ENCODE measurements at regions not wholly inside any gene's neighbourhood (a gene's known extent, or its start where the extent isn't known, plus 50 kb on each side); places are given as distances from the start of the nearest gene placed in this dataset.

- peaks cover 4 to 6% of the 10 kb centered on the region in 2 donors for H3K4me1 ChIP-seq (ENCODE audit: control insufficient read depth in 2 of 2, insufficient read depth in 2 of 2, low read length in 2 of 2)
- WGBS, result 67% methylated on average over 13 of the region's 13 CpGs
- H3K36me3 ChIP-seq (ENCODE audit: control insufficient read depth in 2 of 2, insufficient read depth in 2 of 2, low read length in 1 of 2), result no peaks in the 10 kb centered on the region
- H3K9me3 ChIP-seq (ENCODE audit: control insufficient read depth in 2 of 2, insufficient read depth in 1 of 2, low read length in 1 of 2), result no peaks in the 10 kb centered on the region
- H3K27ac ChIP-seq (ENCODE audit: low read depth in 1 of 2, low read length in 1 of 2), result no peak overlapping the region
- no peaks in the 10 kb centered on the region for H3K27me3 ChIP-seq (ENCODE audit: control insufficient read depth in 2 of 2, insufficient read depth in 1 of 2, low read length in 1 of 2)
- H3K4me3 ChIP-seq (ENCODE audit: low read length in 2 of 2), result peak overlapping the region; percentile 28 to 81
- DNase-seq (ENCODE audit: low read depth in 6 of 9, low spot score in 9 of 9), result peak in 4 of 9 donors; percentile 4 to 37 (median 13)
These were observed 188.1 kb upstream of the FANCL start for GRCh38 chr2:58429014-58429875.

GRCh38 chr2:58428096-58429013 is 187.2 kb upstream of the FANCL start:
- Histone ChIP-seq H3K27ac (ENCODE audit: low read depth in 1 of 2, low read length in 1 of 2) (peak overlapping the region in 1 of 2 donors; percentile 5), H3K27me3 (ENCODE audit: control insufficient read depth in 2 of 2, insufficient read depth in 1 of 2, low read length in 1 of 2) (no peaks in the 10 kb centered on the region), H3K36me3 (ENCODE audit: control insufficient read depth in 2 of 2, insufficient read depth in 2 of 2, low read length in 1 of 2) (no peaks in the 10 kb centered on the region), H3K4me3 (ENCODE audit: low read length in 2 of 2) (peak overlapping the region; percentile 69 to 81), H3K4me1 (ENCODE audit: control insufficient read depth in 2 of 2, insufficient read depth in 2 of 2, low read length in 2 of 2) (peaks cover 4 to 6% of the 10 kb centered on the region in 2 donors), H3K9me3 (ENCODE audit: control insufficient read depth in 2 of 2, insufficient read depth in 1 of 2, low read length in 1 of 2) (no peaks in the 10 kb centered on the region)
- peak in 6 of 9 donors; percentile 9 to 63 (median 38) for DNase-seq (ENCODE audit: low read depth in 6 of 9, low spot score in 9 of 9)
- under 1% methylated on average over 76 of the region's 76 CpGs for WGBS

- H3K9me3 ChIP-seq (ENCODE audit: control insufficient read depth in 2 of 2, insufficient read depth in 1 of 2, low read length in 1 of 2), result no peaks in the 10 kb centered on the region
- peak overlapping the region; percentile 69 to 81 for H3K4me3 ChIP-seq (ENCODE audit: low read length in 2 of 2)
- WGBS, result under 1% methylated on average over 28 of the region's 28 CpGs
- H3K36me3 ChIP-seq (ENCODE audit: control insufficient read depth in 2 of 2, insufficient read depth in 2 of 2, low read length in 1 of 2), result no peaks in the 10 kb centered on the region
- peaks cover 4 to 6% of the 10 kb centered on the region in 2 donors for H3K4me1 ChIP-seq (ENCODE audit: control insufficient read depth in 2 of 2, insufficient read depth in 2 of 2, low read length in 2 of 2)
- H3K27ac ChIP-seq (ENCODE audit: low read depth in 1 of 2, low read length in 1 of 2), result no peak overlapping the region
- peak in 6 of 9 donors; percentile 34 to 69 (median 38) for DNase-seq (ENCODE audit: low read depth in 6 of 9, low spot score in 9 of 9)
- H3K27me3 ChIP-seq (ENCODE audit: control insufficient read depth in 2 of 2, insufficient read depth in 1 of 2, low read length in 1 of 2), result no peaks in the 10 kb centered on the region
These were observed 186.5 kb upstream of the FANCL start for GRCh38 chr2:58427572-58428095.

- Histone ChIP-seq H3K36me3 (ENCODE audit: control insufficient read depth in 2 of 2, insufficient read depth in 2 of 2, low read length in 1 of 2) (no peaks in the 10 kb centered on the region), H3K9me3 (ENCODE audit: control insufficient read depth in 2 of 2, insufficient read depth in 1 of 2, low read length in 1 of 2) (no peaks in the 10 kb centered on the region), H3K27ac (ENCODE audit: low read depth in 1 of 2, low read length in 1 of 2) (no peak overlapping the region), H3K27me3 (ENCODE audit: control insufficient read depth in 2 of 2, insufficient read depth in 1 of 2, low read length in 1 of 2) (no peaks in the 10 kb centered on the region), H3K4me3 (ENCODE audit: low read length in 2 of 2) (no peak overlapping the region), H3K4me1 (ENCODE audit: control insufficient read depth in 2 of 2, insufficient read depth in 2 of 2, low read length in 2 of 2) (peaks cover 4 to 6% of the 10 kb centered on the region in 2 donors)
- DNase-seq (ENCODE audit: low read depth in 6 of 9, low spot score in 9 of 9), result no peak
- 98% methylated on average over 1 of the region's 1 CpG for WGBS
These were observed 184.2 kb upstream of the FANCL start for GRCh38 chr2:58425368-58425767.

GRCh38 chr2:58419983-58420382 is 178.9 kb upstream of the FANCL start:
- H3K27ac ChIP-seq (ENCODE audit: low read depth in 1 of 2, low read length in 1 of 2), result no peak overlapping the region
- 100% methylated on average over 2 of the region's 2 CpGs for WGBS
- DNase-seq (ENCODE audit: low read depth in 6 of 9, low spot score in 9 of 9), result no peak
- H3K9me3 ChIP-seq (ENCODE audit: control insufficient read depth in 2 of 2, insufficient read depth in 1 of 2, low read length in 1 of 2), result no peaks in the 10 kb centered on the region
- H3K4me3 ChIP-seq (ENCODE audit: low read length in 2 of 2), result no peak overlapping the region
- H3K36me3 ChIP-seq (ENCODE audit: control insufficient read depth in 2 of 2, insufficient read depth in 2 of 2, low read length in 1 of 2), result no peaks in the 10 kb centered on the region
- no peaks in the 10 kb centered on the region for H3K27me3 ChIP-seq (ENCODE audit: control insufficient read depth in 2 of 2, insufficient read depth in 1 of 2, low read length in 1 of 2)
- H3K4me1 ChIP-seq (ENCODE audit: control insufficient read depth in 2 of 2, insufficient read depth in 2 of 2, low read length in 2 of 2), result no peaks in the 10 kb centered on the region

GRCh38 chr2:58416696-58417095 is 175.6 kb upstream of the FANCL start:
- Histone ChIP-seq H3K4me1 (ENCODE audit: control insufficient read depth in 2 of 2, insufficient read depth in 2 of 2, low read length in 2 of 2) (no peaks in the 10 kb centered on the region), H3K4me3 (ENCODE audit: low read length in 2 of 2) (no peak overlapping the region), H3K27ac (ENCODE audit: low read depth in 1 of 2, low read length in 1 of 2) (no peak overlapping the region), H3K9me3 (ENCODE audit: control insufficient read depth in 2 of 2, insufficient read depth in 1 of 2, low read length in 1 of 2) (no peaks in the 10 kb centered on the region), H3K27me3 (ENCODE audit: control insufficient read depth in 2 of 2, insufficient read depth in 1 of 2, low read length in 1 of 2) (no peaks in the 10 kb centered on the region), H3K36me3 (ENCODE audit: control insufficient read depth in 2 of 2, insufficient read depth in 2 of 2, low read length in 1 of 2) (no peaks in the 10 kb centered on the region)
- no peak for DNase-seq (ENCODE audit: low read depth in 6 of 9, low spot score in 9 of 9)
- WGBS, result 86% methylated on average over 3 of the region's 3 CpGs

GRCh38 chr2:58414506-58414905 is 173.4 kb upstream of the FANCL start:
- WGBS, result 95% methylated on average over 2 of the region's 2 CpGs
- Histone ChIP-seq H3K36me3 (ENCODE audit: control insufficient read depth in 2 of 2, insufficient read depth in 2 of 2, low read length in 1 of 2) (no peaks in the 10 kb centered on the region), H3K9me3 (ENCODE audit: control insufficient read depth in 2 of 2, insufficient read depth in 1 of 2, low read length in 1 of 2) (no peaks in the 10 kb centered on the region), H3K27ac (ENCODE audit: low read depth in 1 of 2, low read length in 1 of 2) (no peak overlapping the region), H3K4me3 (ENCODE audit: low read length in 2 of 2) (no peak overlapping the region), H3K27me3 (ENCODE audit: control insufficient read depth in 2 of 2, insufficient read depth in 1 of 2, low read length in 1 of 2) (no peaks in the 10 kb centered on the region), H3K4me1 (ENCODE audit: control insufficient read depth in 2 of 2, insufficient read depth in 2 of 2, low read length in 2 of 2) (no peaks in the 10 kb centered on the region)
- no peak for DNase-seq (ENCODE audit: low read depth in 6 of 9, low spot score in 9 of 9)

- Histone ChIP-seq H3K9me3 (ENCODE audit: control insufficient read depth in 2 of 2, insufficient read depth in 1 of 2, low read length in 1 of 2) (no peaks in the 10 kb centered on the region), H3K4me1 (ENCODE audit: control insufficient read depth in 2 of 2, insufficient read depth in 2 of 2, low read length in 2 of 2) (no peaks in the 10 kb centered on the region), H3K27ac (ENCODE audit: low read depth in 1 of 2, low read length in 1 of 2) (no peak overlapping the region), H3K4me3 (ENCODE audit: low read length in 2 of 2) (no peak overlapping the region), H3K36me3 (ENCODE audit: control insufficient read depth in 2 of 2, insufficient read depth in 2 of 2, low read length in 1 of 2) (no peaks in the 10 kb centered on the region), H3K27me3 (ENCODE audit: control insufficient read depth in 2 of 2, insufficient read depth in 1 of 2, low read length in 1 of 2) (no peaks in the 10 kb centered on the region)
- 85% methylated on average over 2 of the region's 2 CpGs for WGBS
- no peak for DNase-seq (ENCODE audit: low read depth in 6 of 9, low spot score in 9 of 9)
These were observed 169.4 kb upstream of the FANCL start for GRCh38 chr2:58410549-58410948.

GRCh38 chr2:58407487-58407886 is 166.4 kb upstream of the FANCL start:
- no peaks in the 10 kb centered on the region for H3K4me1 ChIP-seq (ENCODE audit: control insufficient read depth in 2 of 2, insufficient read depth in 2 of 2, low read length in 2 of 2)
- H3K9me3 ChIP-seq (ENCODE audit: control insufficient read depth in 2 of 2, insufficient read depth in 1 of 2, low read length in 1 of 2), result no peaks in the 10 kb centered on the region
- no peak overlapping the region for H3K27ac ChIP-seq (ENCODE audit: low read depth in 1 of 2, low read length in 1 of 2)
- DNase-seq (ENCODE audit: low read depth in 6 of 9, low spot score in 9 of 9), result no peak
- no peak overlapping the region for H3K4me3 ChIP-seq (ENCODE audit: low read length in 2 of 2)
- no peaks in the 10 kb centered on the region for H3K36me3 ChIP-seq (ENCODE audit: control insufficient read depth in 2 of 2, insufficient read depth in 2 of 2, low read length in 1 of 2)
- H3K27me3 ChIP-seq (ENCODE audit: control insufficient read depth in 2 of 2, insufficient read depth in 1 of 2, low read length in 1 of 2), result no peaks in the 10 kb centered on the region
- WGBS, result 85% methylated on average over 4 of the region's 4 CpGs
